ENCODE measurements at regions not wholly inside any gene's neighbourhood (a gene's known extent, or its start where the extent isn't known, plus 50 kb on each side); places are given as distances from the start of the nearest gene placed in this dataset.

- ATAC-seq (no peak), DNase-seq (ENCODE audit: low read depth, low spot score) (no peak)
- CTCF ChIA-PET = no interaction called here
- no peaks in the 10 kb centered on the region for H3K27me3 ChIP-seq (ENCODE audit: insufficient read depth, low read length)
- peaks cover 0 to 20% of the 10 kb centered on the region in 2 experiments; a peak in 1 of 4 replicates for H3K36me3 ChIP-seq (ENCODE audit: control insufficient read depth in 1 of 2, insufficient read depth in 2 of 2, low read length in 2 of 2)
- no peaks in the 10 kb centered on the region for H3K9me2 ChIP-seq (ENCODE audit: insufficient read depth)
- no peak overlapping the region for H3K27ac ChIP-seq (ENCODE audit: low read depth, low read length)
- H3K4me3 ChIP-seq (replicated peaks in 1 of 2; ENCODE audit: low read depth in 1 of 2, low read length in 2 of 2) = no peak overlapping the region
- no peaks in the 10 kb centered on the region for H3K9me3 ChIP-seq (ENCODE audit: control insufficient read depth in 1 of 2, insufficient read depth in 1 of 2, low read depth in 1 of 2, low read length in 2 of 2)
- RAD21 ChIA-PET (ENCODE audit: low non-redundant PET in 1 of 2, low total read pairs in 2 of 2, uncharacterized antibody in 2 of 2, unreplicated experiment in 2 of 2) = no interaction called here
- POLR2A ChIA-PET = no interaction called here
- H2AFZ ChIP-seq (ENCODE audit: low read depth, low read length, poor library complexity, severe bottlenecking) = no peak overlapping the region
- H3K9ac ChIP-seq (ENCODE audit: low read length) = no peak overlapping the region
- H3K4me2 ChIP-seq (ENCODE audit: low read length) = no peak overlapping the region
- no TSS peak for BruUV-seq (replicated peaks)
- TF ChIP-seq, protein P1, sequence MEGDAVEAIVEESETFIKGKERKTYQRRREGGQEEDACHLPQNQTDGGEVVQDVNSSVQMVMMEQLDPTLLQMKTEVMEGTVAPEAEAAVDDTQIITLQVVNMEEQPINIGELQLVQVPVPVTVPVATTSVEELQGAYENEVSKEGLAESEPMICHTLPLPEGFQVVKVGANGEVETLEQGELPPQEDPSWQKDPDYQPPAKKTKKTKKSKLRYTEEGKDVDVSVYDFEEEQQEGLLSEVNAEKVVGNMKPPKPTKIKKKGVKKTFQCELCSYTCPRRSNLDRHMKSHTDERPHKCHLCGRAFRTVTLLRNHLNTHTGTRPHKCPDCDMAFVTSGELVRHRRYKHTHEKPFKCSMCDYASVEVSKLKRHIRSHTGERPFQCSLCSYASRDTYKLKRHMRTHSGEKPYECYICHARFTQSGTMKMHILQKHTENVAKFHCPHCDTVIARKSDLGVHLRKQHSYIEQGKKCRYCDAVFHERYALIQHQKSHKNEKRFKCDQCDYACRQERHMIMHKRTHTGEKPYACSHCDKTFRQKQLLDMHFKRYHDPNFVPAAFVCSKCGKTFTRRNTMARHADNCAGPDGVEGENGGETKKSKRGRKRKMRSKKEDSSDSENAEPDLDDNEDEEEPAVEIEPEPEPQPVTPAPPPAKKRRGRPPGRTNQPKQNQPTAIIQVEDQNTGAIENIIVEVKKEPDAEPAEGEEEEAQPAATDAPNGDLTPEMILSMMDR (IDR thresholded peaks at IDR 0.05 in 2 of 3, conservative IDR thresholded peaks at IDR 0.05 in 1 of 3; ENCODE audit: borderline replicate concordance in 1 of 3, insufficient read depth in 1 of 3, low read depth in 2 of 3, low read length in 2 of 3) = no peak
- TF ChIP-seq SRF (IDR thresholded peaks at IDR 0.05; ENCODE audit: low read depth) (no peak), EZH2phosphoT487 (IDR thresholded peaks at IDR 0.05; ENCODE audit: borderline replicate concordance) (no peak), MAX (IDR thresholded peaks at IDR 0.05) (no peak), CBX3 (IDR thresholded peaks at IDR 0.05; ENCODE audit: low read depth) (no peak), ZFX (IDR thresholded peaks at IDR 0.05) (no peak), ZNF274 (IDR thresholded peaks at IDR 0.05; ENCODE audit: low read depth, low read length) (no peak), SP1 (IDR thresholded peaks at IDR 0.05; ENCODE audit: low read depth) (no peak), TCF7L2 (IDR thresholded peaks at IDR 0.05; ENCODE audit: borderline replicate concordance, extremely low read depth, insufficient read depth, insufficient read length) (no peak), EZH2 (IDR thresholded peaks at IDR 0.05) (no peak), SIN3A (IDR thresholded peaks at IDR 0.05; ENCODE audit: low read depth) (no peak)
- no peaks in the 10 kb centered on the region for H3K4me1 ChIP-seq (ENCODE audit: control insufficient read depth in 1 of 2, insufficient read depth in 2 of 2, low read length in 2 of 2)
- intact Hi-C loops (cut with micrococcal nuclease) = no loop called here
- peaks cover 55% of the 10 kb centered on the region for H3K79me2 ChIP-seq (ENCODE audit: insufficient read depth, low read length)
- no peaks in the 10 kb centered on the region for H4K20me1 ChIP-seq (ENCODE audit: insufficient read depth)
Observed at GRCh38 chr22:49594078-49594477, 233.6 kb downstream of the BRD1 start.
